Parathyroid adenoma (tissue), 2 donors: ENCODE measurements at regions not wholly inside any gene's neighbourhood (a gene's known extent, or its start where the extent isn't known, plus 50 kb on each side); places are given as distances from the start of the nearest gene placed in this dataset.

ENCODE experiments used
- H2AFZ ChIP-seq: fragments of 300-600 bp; sonication (generic); one replicate; pipeline ENCODE4 v1.7.0; 2017; ENCODE audit warnings: antibody characterized with exemption, mild to moderate bottlenecking
- H3K27ac ChIP-seq: fragments of 300-600 bp; sonication (generic); one replicate; pipeline ENCODE4 v1.7.0; 2017
- H3K27me3 ChIP-seq: fragments of 300-600 bp; sonication (generic); one replicate; pipeline ENCODE4 v1.7.0; 2017; ENCODE audit warnings: low read length; ENCODE audit not compliant: control insufficient read depth, insufficient read depth
- H3K36me3 ChIP-seq: fragments of 300-600 bp; sonication (generic); one replicate; pipeline ENCODE4 v1.7.0; 2017; ENCODE audit warnings: low read length; ENCODE audit not compliant: control insufficient read depth, insufficient read depth
- H3K4me1 ChIP-seq: fragments of 300-600 bp; sonication (generic); one replicate; pipeline ENCODE4 v1.7.0; 2017; ENCODE audit warnings: control low read depth
- H3K4me2 ChIP-seq: fragments of 300-600 bp; sonication (generic); one replicate; pipeline ENCODE4 v1.7.0; 2017; ENCODE audit warnings: low read length
- H3K4me3 ChIP-seq: fragments of 300-600 bp; sonication (generic); one replicate; pipeline ENCODE4 v1.7.0; 2017; ENCODE audit warnings: low read depth, low read length
- H3K79me2 ChIP-seq: fragments of 300-600 bp; sonication (generic); one replicate; pipeline ENCODE4 v1.7.0; 2017; ENCODE audit warnings: control low read depth
- H3K9ac ChIP-seq: fragments of 300-600 bp; sonication (generic); one replicate; pipeline ENCODE4 v1.7.0; 2017; ENCODE audit warnings: mild to moderate bottlenecking
- H3K9me3 ChIP-seq: fragments of 300-600 bp; sonication (generic); one replicate; pipeline ENCODE4 v1.7.0; 2017; ENCODE audit warnings: low read length; ENCODE audit not compliant: control insufficient read depth
- CTCF ChIP-seq: fragments of 300-600 bp; sonication (generic); IDR thresholded peaks from one replicate; pipeline ENCODE4 v1.7.0; 2017; ENCODE audit warnings: antibody characterized with exemption, mild to moderate bottlenecking
- donor health status: primary hyperparathyroidism.

- Histone ChIP-seq H3K4me2 (no peak overlapping the region), H3K9me3 (no peaks in the 10 kb centered on the region), H2AFZ (no peak overlapping the region), H3K36me3 (no peaks in the 10 kb centered on the region), H3K4me1 (no peaks in the 10 kb centered on the region), H3K9ac (no peak overlapping the region), H3K79me2 (no peaks in the 10 kb centered on the region), H3K4me3 (no peak overlapping the region), H3K27ac (no peak overlapping the region), H3K27me3 (no peaks in the 10 kb centered on the region)
- TF ChIP-seq CTCF = peak; percentile 42
Observed at GRCh38 chr7:106462365-106462859, 177.6 kb upstream of the NAMPT start.

- H3K27me3 ChIP-seq = no peaks in the 10 kb centered on the region
- no peak overlapping the region for H3K9ac ChIP-seq
- no peak for TF ChIP-seq CTCF
- H3K27ac ChIP-seq = no peak overlapping the region
- H3K36me3 ChIP-seq = no peaks in the 10 kb centered on the region
- no peaks in the 10 kb centered on the region for H3K9me3 ChIP-seq
- no peaks in the 10 kb centered on the region for H3K4me1 ChIP-seq
- H3K4me3 ChIP-seq = no peak overlapping the region
- no peak overlapping the region for H2AFZ ChIP-seq
- H3K4me2 ChIP-seq = no peak overlapping the region
- H3K79me2 ChIP-seq = no peaks in the 10 kb centered on the region
Observed at GRCh38 chr7:106460792-106461254, 176.0 kb upstream of the NAMPT start.

GRCh38 chr7:106459397-106460072, 174.8 kb upstream of the NAMPT start:
- no peak overlapping the region for H3K27ac ChIP-seq
- H2AFZ ChIP-seq = no peak overlapping the region
- TF ChIP-seq CTCF = no peak
- no peaks in the 10 kb centered on the region for H3K27me3 ChIP-seq
- H3K4me2 ChIP-seq = no peak overlapping the region
- no peaks in the 10 kb centered on the region for H3K36me3 ChIP-seq
- no peaks in the 10 kb centered on the region for H3K4me1 ChIP-seq
- no peaks in the 10 kb centered on the region for H3K9me3 ChIP-seq
- no peak overlapping the region for H3K4me3 ChIP-seq
- no peaks in the 10 kb centered on the region for H3K79me2 ChIP-seq
- no peak overlapping the region for H3K9ac ChIP-seq

GRCh38 chr7:106457678-106458077, 172.9 kb upstream of the NAMPT start:
- Histone ChIP-seq H3K27me3 (no peaks in the 10 kb centered on the region), H3K4me1 (no peaks in the 10 kb centered on the region), H3K4me2 (no peak overlapping the region), H3K79me2 (no peaks in the 10 kb centered on the region), H3K36me3 (no peaks in the 10 kb centered on the region), H3K9ac (no peak overlapping the region), H3K27ac (no peak overlapping the region), H3K4me3 (no peak overlapping the region), H3K9me3 (no peaks in the 10 kb centered on the region), H2AFZ (no peak overlapping the region)
- TF ChIP-seq CTCF = no peak

- Histone ChIP-seq H3K4me3 (no peak overlapping the region), H3K79me2 (no peaks in the 10 kb centered on the region), H3K27ac (no peak overlapping the region), H3K4me2 (no peak overlapping the region), H3K9me3 (no peaks in the 10 kb centered on the region), H2AFZ (no peak overlapping the region), H3K4me1 (no peaks in the 10 kb centered on the region), H3K36me3 (no peaks in the 10 kb centered on the region), H3K27me3 (no peaks in the 10 kb centered on the region), H3K9ac (no peak overlapping the region)
- no peak for TF ChIP-seq CTCF
Observed at GRCh38 chr7:106456329-106456728, 171.5 kb upstream of the NAMPT start.
